ENCODE measurements at regions not wholly inside any gene's neighbourhood (a gene's known extent, or its start where the extent isn't known, plus 50 kb on each side); places are given as distances from the start of the nearest gene placed in this dataset.

- no peak for TF ChIP-seq NFE2L2 (IDR thresholded peaks at IDR 0.05; ENCODE audit: low read depth, low read length)
- TF ChIP-seq CTCF (conservative IDR thresholded peaks at IDR 0.05; ENCODE audit: low read depth, low read length), result no peak
- no peak for TF ChIP-seq POLR2A (IDR thresholded peaks at IDR 0.05; ENCODE audit: low read depth, low read length)
- no peak for TF ChIP-seq CEBPB (IDR thresholded peaks at IDR 0.05; ENCODE audit: low read depth, low read length)
These were observed 88.4 kb upstream of the DCD start for GRCh38 chr12:54736549-54736948.

All from IMR-90 (cell line).